Lung (tissue), 11 donors: ENCODE measurements at regions not wholly inside any gene's neighbourhood (a gene's known extent, or its start where the extent isn't known, plus 50 kb on each side); places are given as distances from the start of the nearest gene placed in this dataset.

Experiments
- ATAC-seq: fragments of 200-7000 bp; cut with Tn5 transposase; one replicate; pipeline ENCODE4 v1.9.1; 2020; ENCODE audit warnings: moderate number of reproducible peaks; ENCODE audit not compliant: insufficient read depth, low FRiP score
- DNase-seq, 3 donors: peaks; one replicate each; pipeline ENCODE4 v3.0.0-alpha.2; 2013 to 2017
- H3K27ac ChIP-seq, 2 donors: one replicate each; pipeline ENCODE4 v1.5.1; 2013; ENCODE audit warnings: mild to moderate bottlenecking in 2 of 2, moderate library complexity in 2 of 2, control low read depth in 1 of 2, inconsistent platforms in 1 of 2, low read depth in 1 of 2, low read length in 1 of 2
- H3K27me3 ChIP-seq, 3 donors: one replicate each; pipeline ENCODE4 v1.5.1; 2013; ENCODE audit warnings: low read length in 2 of 3; ENCODE audit not compliant: control insufficient read depth in 3 of 3, insufficient read depth in 3 of 3
- H3K36me3 ChIP-seq, 4 donors: one replicate each; pipeline ENCODE4 v1.5.1; 2013; ENCODE audit warnings: low read length in 4 of 4, mild to moderate bottlenecking in 1 of 4, moderate library complexity in 1 of 4; ENCODE audit not compliant: control insufficient read depth in 4 of 4, insufficient read depth in 4 of 4
- H3K4me1 ChIP-seq, 5 donors: one replicate each; pipeline ENCODE4 v1.5.1; 2013; ENCODE audit warnings: low read length in 5 of 5, mild to moderate bottlenecking in 2 of 5, moderate library complexity in 1 of 5; ENCODE audit not compliant: control insufficient read depth in 5 of 5, insufficient read depth in 5 of 5
- H3K4me3 ChIP-seq: one replicate; pipeline ENCODE4 v1.5.1; 2013; ENCODE audit warnings: mild to moderate bottlenecking, control low read depth, moderate library complexity
- H3K9ac ChIP-seq, 2 donors: one replicate each; pipeline ENCODE4 v1.5.1; 2013; ENCODE audit warnings: low read length in 2 of 2, control low read depth in 1 of 2; ENCODE audit not compliant: insufficient read depth in 1 of 2
- H3K9me3 ChIP-seq, 4 donors: one replicate each; pipeline ENCODE4 v1.5.1; 2013; ENCODE audit warnings: low read length in 3 of 4, mild to moderate bottlenecking in 1 of 4, moderate library complexity in 1 of 4; ENCODE audit not compliant: control insufficient read depth in 4 of 4, insufficient read depth in 3 of 4
- WGBS, 2 donors: extraction: QIAGEN DNeasy Blood & Tissue Kit; methylation state at CpG; one replicate each; pipeline ENCODE4 v1.1.7; 2013; 5-methylcytosine and 5-hydroxymethylcytosine counted together
- TF ChIP-seq, protein P1 (sequence below): IDR thresholded peaks from 2 replicates; pipeline ENCODE4 v1.5.1; 2012; ENCODE audit warnings: mild to moderate bottlenecking; ENCODE audit errors: control extremely low read depth, extremely low read depth
- donor health status: control.
- donor health status: control.
- donor health status: Bipolar disorder and iron deficiency.
- donor health status: healthy.
- donor health status: DM: yes; HTN: yes; CAD: no.

DNA sequence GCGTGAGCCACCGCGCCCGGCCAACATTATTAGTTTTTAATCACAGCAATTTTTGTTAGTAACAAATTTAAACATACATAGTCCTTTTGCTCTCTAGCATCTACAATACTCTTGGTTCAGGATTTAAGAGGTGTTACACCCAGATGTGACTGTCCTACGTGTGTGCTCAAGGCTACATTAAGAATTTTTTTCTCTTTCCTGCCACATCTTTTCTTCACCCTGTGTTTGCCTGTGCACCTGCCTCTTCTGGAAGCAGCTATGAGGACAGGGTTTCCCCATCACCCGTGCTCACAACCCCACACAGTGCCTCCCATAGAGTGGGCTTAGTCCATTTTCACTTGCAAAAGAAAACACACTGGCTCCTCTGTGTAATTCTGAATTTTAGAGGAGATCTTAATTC lies 186.7 kb upstream of the KLF6 start:
- TF ChIP-seq, protein P1, sequence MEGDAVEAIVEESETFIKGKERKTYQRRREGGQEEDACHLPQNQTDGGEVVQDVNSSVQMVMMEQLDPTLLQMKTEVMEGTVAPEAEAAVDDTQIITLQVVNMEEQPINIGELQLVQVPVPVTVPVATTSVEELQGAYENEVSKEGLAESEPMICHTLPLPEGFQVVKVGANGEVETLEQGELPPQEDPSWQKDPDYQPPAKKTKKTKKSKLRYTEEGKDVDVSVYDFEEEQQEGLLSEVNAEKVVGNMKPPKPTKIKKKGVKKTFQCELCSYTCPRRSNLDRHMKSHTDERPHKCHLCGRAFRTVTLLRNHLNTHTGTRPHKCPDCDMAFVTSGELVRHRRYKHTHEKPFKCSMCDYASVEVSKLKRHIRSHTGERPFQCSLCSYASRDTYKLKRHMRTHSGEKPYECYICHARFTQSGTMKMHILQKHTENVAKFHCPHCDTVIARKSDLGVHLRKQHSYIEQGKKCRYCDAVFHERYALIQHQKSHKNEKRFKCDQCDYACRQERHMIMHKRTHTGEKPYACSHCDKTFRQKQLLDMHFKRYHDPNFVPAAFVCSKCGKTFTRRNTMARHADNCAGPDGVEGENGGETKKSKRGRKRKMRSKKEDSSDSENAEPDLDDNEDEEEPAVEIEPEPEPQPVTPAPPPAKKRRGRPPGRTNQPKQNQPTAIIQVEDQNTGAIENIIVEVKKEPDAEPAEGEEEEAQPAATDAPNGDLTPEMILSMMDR: no peak
- no peaks in the 10 kb centered on the region for H3K36me3 ChIP-seq
- ATAC-seq: no peak
- H3K9ac ChIP-seq: no peak overlapping the region
- WGBS, 2 donors: 77 to 85% methylated on average over 6 of the region's 6 CpGs
- no peak overlapping the region for H3K27ac ChIP-seq
- H3K4me3 ChIP-seq: no peak overlapping the region
- no peaks in the 10 kb centered on the region for H3K27me3 ChIP-seq
- DNase-seq: no peak
- H3K4me1 ChIP-seq: peaks cover 0 to 6% (median 0%) of the 10 kb centered on the region in 5 donors
- H3K9me3 ChIP-seq: no peaks in the 10 kb centered on the region

DNA sequence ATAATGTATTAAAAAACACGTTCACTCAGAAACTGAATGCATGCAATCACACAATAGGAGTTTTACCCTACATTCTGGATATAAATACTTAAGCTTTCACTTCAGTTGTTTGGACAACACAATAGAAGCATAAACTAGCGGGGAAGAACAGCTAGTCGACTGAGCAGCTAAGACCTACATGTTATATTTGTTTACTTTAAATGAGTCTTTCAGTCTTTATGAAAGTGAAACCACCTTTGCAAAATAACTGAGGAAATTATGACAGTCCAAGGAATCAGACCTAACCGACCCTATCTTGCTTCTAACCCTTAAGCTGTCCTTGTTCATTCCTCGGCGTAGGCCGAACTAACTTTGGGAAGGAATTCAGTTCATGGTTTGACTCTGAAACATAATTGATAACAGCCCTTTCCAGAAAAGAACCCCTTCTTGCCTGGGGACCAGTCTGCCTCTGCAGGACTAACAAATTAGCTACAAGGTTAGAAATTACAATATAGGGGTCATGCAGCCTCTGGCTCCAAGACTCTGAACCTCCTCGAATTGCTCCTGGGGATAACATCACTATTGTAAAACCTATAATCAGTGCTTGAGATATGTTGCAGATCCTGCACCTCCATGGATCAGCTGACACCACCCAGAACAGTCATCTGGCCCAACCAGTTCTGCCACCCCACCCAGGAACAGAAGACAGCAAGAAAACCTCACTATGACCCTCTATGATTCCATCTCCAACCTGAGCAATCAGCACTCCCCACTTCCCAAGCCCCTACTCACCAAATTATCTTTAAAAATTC lies 185.1 kb upstream of the KLF6 start:
- no peak overlapping the region for H3K9ac ChIP-seq
- H3K27ac ChIP-seq: peak overlapping the region in 1 of 2 donors; percentile 40
- no peaks in the 10 kb centered on the region for H3K9me3 ChIP-seq
- H3K36me3 ChIP-seq: no peaks in the 10 kb centered on the region
- no peak overlapping the region for H3K4me3 ChIP-seq
- TF ChIP-seq, protein P1: no peak
- no peaks in the 10 kb centered on the region for H3K27me3 ChIP-seq
- 72 to 75% methylated on average over 8 of the region's 8 CpGs for WGBS, 2 donors
- H3K4me1 ChIP-seq: peaks cover 0 to 6% (median 0%) of the 10 kb centered on the region in 5 donors
- ATAC-seq: no peak
- no peak for DNase-seq

DNA sequence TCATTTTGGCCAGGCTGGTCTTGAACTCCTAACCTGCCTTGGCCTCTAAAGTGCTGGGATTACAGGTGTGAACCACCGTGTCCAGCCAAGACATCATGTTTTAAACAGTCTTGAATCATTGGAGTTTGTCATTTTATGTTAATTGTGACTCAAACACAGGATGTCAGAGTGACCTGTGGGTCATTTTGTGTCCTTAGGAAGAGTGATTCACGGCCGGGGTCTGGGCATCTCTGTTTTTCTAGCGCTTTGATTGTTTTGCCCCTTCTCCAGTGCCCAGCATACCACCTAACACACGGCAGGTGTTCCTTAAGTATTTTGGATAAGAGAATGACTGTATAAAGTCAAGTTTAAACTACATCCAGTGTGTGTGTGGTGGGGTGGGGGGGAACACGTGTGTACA lies 183.7 kb upstream of the KLF6 start:
- Histone ChIP-seq H3K9me3 (no peaks in the 10 kb centered on the region), H3K27me3 (no peaks in the 10 kb centered on the region), H3K36me3 (no peaks in the 10 kb centered on the region), H3K9ac (no peak overlapping the region), H3K4me3 (no peak overlapping the region), H3K27ac (no peak overlapping the region), H3K4me1 (peaks cover 0 to 6% (median 0%) of the 10 kb centered on the region in 5 donors)
- TF ChIP-seq, protein P1: no peak
- 78 to 90% methylated on average over 6 of the region's 6 CpGs for WGBS, 2 donors
- DNase-seq: no peak
- no peak for ATAC-seq
